ENCODE measurements at regions not wholly inside any gene's neighbourhood (a gene's known extent, or its start where the extent isn't known, plus 50 kb on each side); places are given as distances from the start of the nearest gene placed in this dataset.

GRCh38 chr1:209240351-209240750 is 343.2 kb upstream of the CAMK1G start:
- TF ChIP-seq, protein P1, sequence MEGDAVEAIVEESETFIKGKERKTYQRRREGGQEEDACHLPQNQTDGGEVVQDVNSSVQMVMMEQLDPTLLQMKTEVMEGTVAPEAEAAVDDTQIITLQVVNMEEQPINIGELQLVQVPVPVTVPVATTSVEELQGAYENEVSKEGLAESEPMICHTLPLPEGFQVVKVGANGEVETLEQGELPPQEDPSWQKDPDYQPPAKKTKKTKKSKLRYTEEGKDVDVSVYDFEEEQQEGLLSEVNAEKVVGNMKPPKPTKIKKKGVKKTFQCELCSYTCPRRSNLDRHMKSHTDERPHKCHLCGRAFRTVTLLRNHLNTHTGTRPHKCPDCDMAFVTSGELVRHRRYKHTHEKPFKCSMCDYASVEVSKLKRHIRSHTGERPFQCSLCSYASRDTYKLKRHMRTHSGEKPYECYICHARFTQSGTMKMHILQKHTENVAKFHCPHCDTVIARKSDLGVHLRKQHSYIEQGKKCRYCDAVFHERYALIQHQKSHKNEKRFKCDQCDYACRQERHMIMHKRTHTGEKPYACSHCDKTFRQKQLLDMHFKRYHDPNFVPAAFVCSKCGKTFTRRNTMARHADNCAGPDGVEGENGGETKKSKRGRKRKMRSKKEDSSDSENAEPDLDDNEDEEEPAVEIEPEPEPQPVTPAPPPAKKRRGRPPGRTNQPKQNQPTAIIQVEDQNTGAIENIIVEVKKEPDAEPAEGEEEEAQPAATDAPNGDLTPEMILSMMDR (conservative IDR thresholded peaks at IDR 0.05 in 1 of 2, IDR thresholded peaks at IDR 0.05 in 1 of 2; ENCODE audit: extremely low read depth in 1 of 2, insufficient read depth in 1 of 2, low read depth in 1 of 2, low read length in 2 of 2), result no peak
- TF ChIP-seq EZH2 (IDR thresholded peaks at IDR 0.05; ENCODE audit: borderline replicate concordance, low read length), result no peak
